Peyer's patch (tissue), 4 donors: ENCODE measurements at regions not wholly inside any gene's neighbourhood (a gene's known extent, or its start where the extent isn't known, plus 50 kb on each side); places are given as distances from the start of the nearest gene placed in this dataset.

ENCODE experiments used
- POLR2A ChIP-seq, 2 donors: fragments of 450-650 bp; IDR thresholded peaks; one replicate each; pipeline ENCODE4 v1.5.1; 2017; ENCODE audit warnings: antibody characterized with exemption in 2 of 2, mild to moderate bottlenecking in 2 of 2, moderate library complexity in 2 of 2
- TF ChIP-seq, protein P1 (sequence below), 6 experiments: fragments of 450-650 bp in 4 of 6; fragments of 200-600 bp in 2 of 6; sonication (generic) in 1 of 6; IDR thresholded peaks; one replicate each; pipeline ENCODE4 v1.5.1; 2017 to 2019; ENCODE audit warnings: antibody characterized with exemption in 6 of 6, mild to moderate bottlenecking in 3 of 6, moderate library complexity in 1 of 6

DNA sequence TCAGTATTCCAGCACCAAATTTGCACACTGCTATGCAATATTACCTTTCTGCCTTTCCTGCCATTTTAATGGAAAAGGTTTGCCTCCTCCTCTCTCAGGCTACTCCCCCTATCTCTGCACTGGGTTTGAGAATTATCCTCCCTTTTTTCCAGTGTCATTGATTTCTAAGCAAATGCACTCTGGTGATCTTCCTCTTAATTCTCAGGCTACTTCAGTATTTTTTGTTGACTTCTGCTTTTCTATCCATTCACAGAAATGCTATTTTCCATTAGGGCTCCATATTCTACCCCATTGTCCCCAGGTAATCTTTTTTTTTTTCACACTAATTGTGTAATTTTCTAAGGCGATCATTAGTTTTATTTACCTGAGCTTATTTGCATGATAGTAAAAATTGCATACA, 144.0 kb downstream of the GJA1 start:
- TF ChIP-seq, protein P1, sequence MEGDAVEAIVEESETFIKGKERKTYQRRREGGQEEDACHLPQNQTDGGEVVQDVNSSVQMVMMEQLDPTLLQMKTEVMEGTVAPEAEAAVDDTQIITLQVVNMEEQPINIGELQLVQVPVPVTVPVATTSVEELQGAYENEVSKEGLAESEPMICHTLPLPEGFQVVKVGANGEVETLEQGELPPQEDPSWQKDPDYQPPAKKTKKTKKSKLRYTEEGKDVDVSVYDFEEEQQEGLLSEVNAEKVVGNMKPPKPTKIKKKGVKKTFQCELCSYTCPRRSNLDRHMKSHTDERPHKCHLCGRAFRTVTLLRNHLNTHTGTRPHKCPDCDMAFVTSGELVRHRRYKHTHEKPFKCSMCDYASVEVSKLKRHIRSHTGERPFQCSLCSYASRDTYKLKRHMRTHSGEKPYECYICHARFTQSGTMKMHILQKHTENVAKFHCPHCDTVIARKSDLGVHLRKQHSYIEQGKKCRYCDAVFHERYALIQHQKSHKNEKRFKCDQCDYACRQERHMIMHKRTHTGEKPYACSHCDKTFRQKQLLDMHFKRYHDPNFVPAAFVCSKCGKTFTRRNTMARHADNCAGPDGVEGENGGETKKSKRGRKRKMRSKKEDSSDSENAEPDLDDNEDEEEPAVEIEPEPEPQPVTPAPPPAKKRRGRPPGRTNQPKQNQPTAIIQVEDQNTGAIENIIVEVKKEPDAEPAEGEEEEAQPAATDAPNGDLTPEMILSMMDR (IDR thresholded peaks at IDR 0.05): no peak
- no peak for TF ChIP-seq POLR2A (IDR thresholded peaks at IDR 0.05)
